ENCODE measurements at regions not wholly inside any gene's neighbourhood (a gene's known extent, or its start where the extent isn't known, plus 50 kb on each side); places are given as distances from the start of the nearest gene placed in this dataset.

GRCh38 chr6:50929323-50929722 is 110.7 kb downstream of the TFAP2B start:
- H3K27me3 ChIP-seq (ENCODE audit: control insufficient read depth in 3 of 3, insufficient read depth in 3 of 3, low read length in 2 of 3): no peaks in the 10 kb centered on the region
- no peaks in the 10 kb centered on the region for H3K36me3 ChIP-seq (ENCODE audit: control insufficient read depth in 4 of 4, insufficient read depth in 4 of 4, low read length in 4 of 4)
- DNase-seq (no peak), ATAC-seq (ENCODE audit: insufficient read depth, low FRiP score) (no peak)
- no peaks in the 10 kb centered on the region for H3K4me1 ChIP-seq (ENCODE audit: control insufficient read depth in 5 of 5, insufficient read depth in 5 of 5, low read length in 5 of 5)
- H3K27ac ChIP-seq (ENCODE audit: low read depth in 1 of 2, low read length in 1 of 2): no peak overlapping the region
- peaks cover 0 to 2% (median 0%) of the 10 kb centered on the region in 4 donors for H3K9me3 ChIP-seq (ENCODE audit: control insufficient read depth in 4 of 4, insufficient read depth in 3 of 4, low read length in 3 of 4)
- H3K9ac ChIP-seq (ENCODE audit: insufficient read depth in 1 of 2, low read length in 2 of 2): no peak overlapping the region
- TF ChIP-seq CTCF (IDR thresholded peaks at IDR 0.05; ENCODE audit: control extremely low read depth, extremely low read depth): no peak
- 69 to 83% methylated on average over 3 of the region's 3 CpGs for WGBS, 2 donors
- no peak overlapping the region for H3K4me3 ChIP-seq

- no peaks in the 10 kb centered on the region for H3K27me3 ChIP-seq (ENCODE audit: control insufficient read depth in 3 of 3, insufficient read depth in 3 of 3, low read length in 2 of 3)
- no peak for TF ChIP-seq CTCF (IDR thresholded peaks at IDR 0.05; ENCODE audit: control extremely low read depth, extremely low read depth)
- no peaks in the 10 kb centered on the region for H3K4me1 ChIP-seq (ENCODE audit: control insufficient read depth in 5 of 5, insufficient read depth in 5 of 5, low read length in 5 of 5)
- DNase-seq: no peak
- no peaks in the 10 kb centered on the region for H3K9me3 ChIP-seq (ENCODE audit: control insufficient read depth in 4 of 4, insufficient read depth in 3 of 4, low read length in 3 of 4)
- no peaks in the 10 kb centered on the region for H3K36me3 ChIP-seq (ENCODE audit: control insufficient read depth in 4 of 4, insufficient read depth in 4 of 4, low read length in 4 of 4)
- no peak overlapping the region for H3K9ac ChIP-seq (ENCODE audit: insufficient read depth in 1 of 2, low read length in 2 of 2)
- no peak for ATAC-seq (ENCODE audit: insufficient read depth, low FRiP score)
- H3K4me3 ChIP-seq: no peak overlapping the region
- no peak overlapping the region for H3K27ac ChIP-seq (ENCODE audit: low read depth in 1 of 2, low read length in 1 of 2)
Measured at GRCh38 chr6:50935442-50935841, 116.8 kb downstream of the TFAP2B start.

GRCh38 chr6:50936277-50936681 is 117.6 kb downstream of the TFAP2B start:
- Histone ChIP-seq H3K27ac (ENCODE audit: low read depth in 1 of 2, low read length in 1 of 2) (no peak overlapping the region), H3K9ac (ENCODE audit: insufficient read depth in 1 of 2, low read length in 2 of 2) (no peak overlapping the region), H3K36me3 (ENCODE audit: control insufficient read depth in 4 of 4, insufficient read depth in 4 of 4, low read length in 4 of 4) (no peaks in the 10 kb centered on the region), H3K4me3 (no peak overlapping the region), H3K9me3 (ENCODE audit: control insufficient read depth in 4 of 4, insufficient read depth in 3 of 4, low read length in 3 of 4) (no peaks in the 10 kb centered on the region), H3K27me3 (ENCODE audit: control insufficient read depth in 3 of 3, insufficient read depth in 3 of 3, low read length in 2 of 3) (no peaks in the 10 kb centered on the region), H3K4me1 (ENCODE audit: control insufficient read depth in 5 of 5, insufficient read depth in 5 of 5, low read length in 5 of 5) (no peaks in the 10 kb centered on the region)
- no peak for TF ChIP-seq CTCF (IDR thresholded peaks at IDR 0.05; ENCODE audit: control extremely low read depth, extremely low read depth)
- ATAC-seq (ENCODE audit: insufficient read depth, low FRiP score) (no peak), DNase-seq (peak in 2 of 3 donors; percentile 6 to 10)
- 4 to 17% methylated on average over 1 of the region's 1 CpG for WGBS, 2 donors

DNA sequence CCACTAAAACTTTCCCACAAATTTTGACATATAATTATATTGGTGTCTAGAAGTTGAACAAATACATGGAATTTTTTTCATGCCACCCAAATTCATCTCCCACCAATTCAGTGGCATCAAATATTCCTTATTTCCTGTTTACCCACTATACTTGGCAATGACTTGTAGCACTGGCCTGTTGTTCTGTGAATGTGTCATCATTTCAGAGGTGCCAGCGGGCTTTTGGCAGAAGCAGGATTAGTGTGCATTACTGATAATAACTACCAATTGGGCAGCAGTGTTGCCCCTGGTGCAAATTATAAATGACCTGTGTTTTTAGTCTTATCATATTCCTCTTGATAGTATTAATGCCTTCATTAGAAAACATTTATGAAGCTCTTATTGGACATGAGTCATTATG is 121.3 kb downstream of the TFAP2B start:
- TF ChIP-seq CTCF (IDR thresholded peaks at IDR 0.05; ENCODE audit: control extremely low read depth, extremely low read depth): no peak
- Histone ChIP-seq H3K9ac (ENCODE audit: insufficient read depth in 1 of 2, low read length in 2 of 2) (no peak overlapping the region), H3K4me1 (ENCODE audit: control insufficient read depth in 5 of 5, insufficient read depth in 5 of 5, low read length in 5 of 5) (no peaks in the 10 kb centered on the region), H3K4me3 (no peak overlapping the region), H3K27ac (ENCODE audit: low read depth in 1 of 2, low read length in 1 of 2) (no peak overlapping the region), H3K36me3 (ENCODE audit: control insufficient read depth in 4 of 4, insufficient read depth in 4 of 4, low read length in 4 of 4) (no peaks in the 10 kb centered on the region), H3K9me3 (ENCODE audit: control insufficient read depth in 4 of 4, insufficient read depth in 3 of 4, low read length in 3 of 4) (no peaks in the 10 kb centered on the region), H3K27me3 (ENCODE audit: control insufficient read depth in 3 of 3, insufficient read depth in 3 of 3, low read length in 2 of 3) (no peaks in the 10 kb centered on the region)
- ATAC-seq (ENCODE audit: insufficient read depth, low FRiP score): no peak
- 87 to 95% methylated on average over 1 of the region's 1 CpG for WGBS, 2 donors
- no peak for DNase-seq
